ENCODE measurements at regions not wholly inside any gene's neighbourhood (a gene's known extent, or its start where the extent isn't known, plus 50 kb on each side); places are given as distances from the start of the nearest gene placed in this dataset.
"Not testable (repeated sequence)": the region's sequence is repeated elsewhere in the genome, so short reads cannot be mapped to it uniquely, and the experiment has no call there.

DNA sequence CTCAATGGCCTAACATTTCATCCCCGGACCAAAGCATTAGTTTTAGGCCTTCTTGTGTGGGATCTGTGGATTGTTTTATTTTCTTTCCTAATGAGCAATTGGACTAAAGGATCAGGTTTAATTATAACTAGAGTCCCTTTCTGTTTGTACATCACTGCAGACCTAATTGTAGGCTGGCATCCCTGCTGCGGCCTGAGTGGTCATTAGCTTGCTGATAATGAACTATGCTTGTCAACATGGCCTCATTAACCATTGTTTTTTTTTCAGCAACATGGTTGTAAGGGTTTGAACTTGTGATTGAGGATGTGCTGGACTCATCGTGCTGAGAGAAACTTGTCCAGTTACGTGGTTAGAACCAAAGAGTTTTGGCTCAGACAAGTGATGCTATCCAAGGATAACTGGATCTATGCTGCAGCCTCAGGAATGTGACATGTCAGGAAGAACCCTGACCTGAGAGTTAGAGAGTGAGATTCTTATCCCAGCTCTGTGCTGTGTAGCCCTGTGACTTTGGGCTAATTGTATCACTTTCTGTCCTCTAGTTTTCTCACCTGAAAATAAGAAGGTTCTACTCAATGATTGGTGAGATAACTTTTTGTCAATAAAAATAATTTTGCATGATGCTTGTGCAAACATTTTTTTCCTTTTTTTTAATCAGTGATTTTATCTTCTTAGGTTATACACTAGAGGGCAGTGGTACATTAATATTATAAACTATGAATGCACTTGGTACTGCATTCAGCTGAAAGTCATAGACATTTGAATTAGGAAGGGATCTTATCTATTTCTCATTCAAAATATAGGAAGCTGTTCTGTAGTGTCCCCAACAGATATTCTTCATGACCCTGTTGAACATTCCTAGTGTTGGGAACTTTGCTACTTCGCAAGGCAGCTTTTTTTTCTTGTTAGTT, 140.9 kb downstream of the RNF144B start:
- Histone ChIP-seq H3K27me3 (no peaks in the 10 kb centered on the region), H3K4me3 (no peak overlapping the region), H4K20me1 (no peaks in the 10 kb centered on the region), H3K4me2 (no peak overlapping the region), H3K9ac (no peak overlapping the region), H3K27ac (no peak overlapping the region), H3K36me3 (no peaks in the 10 kb centered on the region), H3K4me1 (no peaks in the 10 kb centered on the region), H3K9me3 (replicated peaks in 1 of 11) (no peaks in the 10 kb centered on the region)
- no peak for TF ChIP-seq Cebpa-rat (IDR thresholded peaks at IDR 0.05)

DNA sequence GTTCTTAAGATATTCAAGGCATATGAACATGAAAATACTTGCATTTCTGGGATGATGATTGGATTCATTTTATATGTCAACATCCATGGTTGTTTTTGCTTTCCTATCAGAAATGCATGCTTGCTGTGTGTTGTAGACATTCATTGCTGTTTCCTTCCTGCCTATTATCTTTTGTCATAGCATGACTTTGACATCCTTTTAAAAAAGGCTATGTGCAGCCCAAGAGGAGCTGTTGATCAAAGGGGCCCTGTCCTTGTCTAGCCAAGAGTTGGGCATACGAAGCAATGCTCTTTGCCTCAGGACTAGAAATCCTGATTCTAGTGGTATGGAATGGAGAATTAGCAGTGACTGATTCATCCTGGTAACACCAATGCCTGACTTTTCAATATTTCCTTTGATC, 143.1 kb downstream of the RNF144B start:
- H3K4me2 ChIP-seq, result no peak overlapping the region
- no peak overlapping the region for H3K4me3 ChIP-seq
- no peak overlapping the region for H3K9ac ChIP-seq
- no peaks in the 10 kb centered on the region for H3K9me3 ChIP-seq (replicated peaks in 1 of 11)
- H3K27ac ChIP-seq, result no peak overlapping the region
- no peak for TF ChIP-seq Cebpa-rat (IDR thresholded peaks at IDR 0.05)
- no peaks in the 10 kb centered on the region for H3K4me1 ChIP-seq
- no peaks in the 10 kb centered on the region for H4K20me1 ChIP-seq
- H3K36me3 ChIP-seq, result no peaks in the 10 kb centered on the region
- H3K27me3 ChIP-seq, result no peaks in the 10 kb centered on the region

- Histone ChIP-seq H3K27ac (no peak overlapping the region), H3K9me3 (replicated peaks in 1 of 11) (no peaks in the 10 kb centered on the region), H3K4me3 (no peak overlapping the region), H3K4me2 (no peak overlapping the region), H4K20me1 (no peaks in the 10 kb centered on the region), H3K4me1 (no peaks in the 10 kb centered on the region), H3K27me3 (no peaks in the 10 kb centered on the region), H3K36me3 (no peaks in the 10 kb centered on the region), H3K9ac (no peak overlapping the region)
- TF ChIP-seq Cebpa-rat (IDR thresholded peaks at IDR 0.05), result no peak
Observed at GRCh38 chr6:18532139-18532538, 145.0 kb downstream of the RNF144B start.

- no peaks in the 10 kb centered on the region for H4K20me1 ChIP-seq
- no peak overlapping the region for H3K27ac ChIP-seq
- H3K4me3 ChIP-seq, result no peak overlapping the region
- peaks cover 0 to 9% (median 0%) of the 10 kb centered on the region in 11 experiments; a peak in 3 of 22 replicates for H3K9me3 ChIP-seq (replicated peaks in 1 of 11)
- no peaks in the 10 kb centered on the region for H3K4me1 ChIP-seq
- no peak for TF ChIP-seq Cebpa-rat (IDR thresholded peaks at IDR 0.05)
- no peaks in the 10 kb centered on the region for H3K36me3 ChIP-seq
- no peak overlapping the region for H3K4me2 ChIP-seq
- no peaks in the 10 kb centered on the region for H3K27me3 ChIP-seq
- no peak overlapping the region for H3K9ac ChIP-seq
Observed at GRCh38 chr6:18533793-18534192, 146.6 kb downstream of the RNF144B start.

DNA sequence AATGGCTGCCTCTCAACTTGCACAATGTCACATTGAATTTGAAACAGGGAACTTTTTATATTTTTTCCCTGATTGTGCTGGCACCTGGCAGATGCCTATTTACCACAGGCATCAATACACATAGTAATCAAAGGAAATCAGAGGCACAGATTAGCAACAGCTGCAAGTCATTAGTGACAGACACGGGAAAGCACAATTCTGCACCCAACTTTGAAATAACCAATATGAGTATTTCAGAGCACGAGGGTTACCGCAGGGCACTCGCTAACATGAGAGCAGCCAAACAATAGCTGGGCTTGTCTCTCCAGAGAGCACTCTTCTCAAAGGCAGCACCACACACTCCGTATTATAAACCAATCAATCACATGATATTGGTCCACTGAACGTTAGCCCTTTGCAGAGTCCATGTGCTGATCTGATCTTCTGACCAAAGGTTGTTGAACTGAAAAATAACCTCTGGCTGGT, 149.5 kb downstream of the RNF144B start:
- no peaks in the 10 kb centered on the region for H3K27me3 ChIP-seq
- no peak overlapping the region for H3K27ac ChIP-seq
- no peak overlapping the region for H3K4me2 ChIP-seq
- no peak overlapping the region for H3K4me3 ChIP-seq
- H3K36me3 ChIP-seq, result no peaks in the 10 kb centered on the region
- TF ChIP-seq Cebpa-rat (IDR thresholded peaks at IDR 0.05), result no peak
- peaks cover 0 to 13% (median 0%) of the 10 kb centered on the region in 11 experiments; a peak in 3 of 22 replicates for H3K9me3 ChIP-seq (replicated peaks in 1 of 11)
- no peak overlapping the region for H3K9ac ChIP-seq
- no peaks in the 10 kb centered on the region for H3K4me1 ChIP-seq
- no peaks in the 10 kb centered on the region for H4K20me1 ChIP-seq

- no peaks in the 10 kb centered on the region for H4K20me1 ChIP-seq
- no peak overlapping the region for H3K27ac ChIP-seq
- H3K27me3 ChIP-seq, result no peaks in the 10 kb centered on the region
- peaks cover 4 to 19% (median 5%) of the 10 kb centered on the region in 11 experiments; a peak in 19 of 22 replicates for H3K9me3 ChIP-seq (replicated peaks in 1 of 11)
- no peaks in the 10 kb centered on the region for H3K4me1 ChIP-seq
- H3K4me3 ChIP-seq, result no peak overlapping the region
- H3K4me2 ChIP-seq, result no peak overlapping the region
- no peak overlapping the region for H3K9ac ChIP-seq
- no peak for TF ChIP-seq Cebpa-rat (IDR thresholded peaks at IDR 0.05)
- no peaks in the 10 kb centered on the region for H3K36me3 ChIP-seq
Observed at GRCh38 chr6:18538315-18538714, 151.2 kb downstream of the RNF144B start.

DNA sequence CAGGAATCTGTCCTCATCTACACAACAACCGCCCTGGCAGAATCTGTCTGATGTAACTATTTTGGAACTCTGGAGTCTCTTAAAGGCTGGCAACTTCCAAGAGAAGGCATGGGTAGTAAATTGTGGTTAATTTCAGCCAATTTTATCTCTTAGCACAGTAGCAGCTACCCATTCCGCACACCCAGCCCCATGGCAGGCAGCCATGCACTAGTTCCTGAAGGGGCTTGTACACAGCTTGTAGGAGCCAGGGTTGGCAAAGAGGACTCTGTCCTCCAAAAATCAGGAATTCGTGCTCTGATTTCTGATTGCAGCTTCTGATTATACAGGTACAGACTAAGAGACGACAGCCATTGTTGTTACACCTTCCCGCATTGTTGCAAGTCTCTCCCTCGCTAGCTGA, 155.9 kb downstream of the RNF144B start:
- Histone ChIP-seq H4K20me1 (no peaks in the 10 kb centered on the region), H3K27me3 (no peaks in the 10 kb centered on the region), H3K9me3 (replicated peaks in 1 of 11) (peaks cover 23 to 40% (median 31%) of the 10 kb centered on the region in 11 experiments), H3K4me1 (peaks cover 0 to 24% (median 0%) of the 10 kb centered on the region in 10 experiments; a peak in 6 of 20 replicates), H3K9ac (no peak overlapping the region), H3K27ac (no peak overlapping the region), H3K4me2 (no peak overlapping the region), H3K36me3 (no peaks in the 10 kb centered on the region), H3K4me3 (no peak overlapping the region)
- TF ChIP-seq Cebpa-rat (IDR thresholded peaks at IDR 0.05), result no peak

GRCh38 chr6:18545142-18545541, 158.0 kb downstream of the RNF144B start:
- not testable (repeated sequence) for H3K36me3 ChIP-seq, H4K20me1 ChIP-seq, H3K27me3 ChIP-seq, H3K4me3 ChIP-seq, H3K9ac ChIP-seq
- Histone ChIP-seq H3K27ac (peak overlapping the region in 1 of 11 experiments; percentile 24; a peak in 1 of 22 replicates), H3K9me3 (replicated peaks in 1 of 11) (peaks cover 19 to 39% (median 30%) of the 10 kb centered on the region in 11 experiments), H3K4me2 (peak overlapping the region in 3 of 11 experiments; percentile 32 to 69 (median 57); a peak in 6 of 22 replicates), H3K4me1 (peaks cover 0 to 24% (median 0%) of the 10 kb centered on the region in 10 experiments; a peak in 6 of 20 replicates)

DNA sequence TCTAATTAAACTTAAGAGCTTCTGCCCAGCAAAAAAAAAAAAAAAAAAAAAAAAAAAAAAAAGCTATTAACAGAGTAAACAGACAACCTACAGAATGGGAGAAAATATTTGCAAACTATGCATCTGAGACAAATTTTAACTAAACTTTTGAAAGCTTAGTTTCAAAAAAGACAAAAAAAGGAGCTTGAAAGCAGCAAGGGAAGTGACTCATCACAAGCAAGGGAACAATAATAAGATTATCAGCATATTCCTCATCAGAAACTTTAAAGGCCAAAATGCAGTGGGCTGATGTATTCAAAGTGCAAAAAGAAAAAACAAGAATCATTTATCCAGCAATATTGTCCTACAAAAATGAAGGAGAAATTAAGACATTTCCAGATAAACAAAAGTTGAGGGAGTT, 158.6 kb downstream of the RNF144B start:
- Histone ChIP-seq H3K27ac (peak overlapping the region in 1 of 11 experiments; percentile 24; a peak in 2 of 22 replicates), H3K4me1 (peaks cover 0 to 24% (median 0%) of the 10 kb centered on the region in 10 experiments; a peak in 6 of 20 replicates), H3K9me3 (replicated peaks in 1 of 11) (peaks cover 19 to 39% (median 30%) of the 10 kb centered on the region in 11 experiments), H3K4me3 (no peak overlapping the region), H3K27me3 (no peaks in the 10 kb centered on the region), H3K4me2 (peak overlapping the region in 3 of 11 experiments; percentile 32 to 69 (median 57); a peak in 5 of 22 replicates), H4K20me1 (no peaks in the 10 kb centered on the region), H3K36me3 (no peaks in the 10 kb centered on the region), H3K9ac (no peak overlapping the region)
- no peak for TF ChIP-seq Cebpa-rat (IDR thresholded peaks at IDR 0.05)
